Liver (tissue), 8 donors: ENCODE measurements at regions not wholly inside any gene's neighbourhood (a gene's known extent, or its start where the extent isn't known, plus 50 kb on each side); places are given as distances from the start of the nearest gene placed in this dataset.

Source experiments
- DNase-seq: peaks from one replicate; pipeline ENCODE4 v3.0.0-alpha.2; 2017; ENCODE audit warnings: low spot score
- H3K27ac ChIP-seq, 2 donors: one replicate each; pipeline ENCODE4 v1.7.0; 2013; ENCODE audit warnings: inconsistent platforms in 2 of 2, low read length in 2 of 2, control low read depth in 1 of 2, low read depth in 1 of 2, mild to moderate bottlenecking in 1 of 2
- H3K27me3 ChIP-seq, 4 donors: one replicate each; pipeline versions ENCODE4 v1.6.1 to v1.7.0; 2013; ENCODE audit warnings: low read length in 3 of 4, inconsistent platforms in 1 of 4, mild to moderate bottlenecking in 1 of 4, moderate library complexity in 1 of 4; ENCODE audit not compliant: control insufficient read depth in 4 of 4, insufficient read depth in 4 of 4
- H3K36me3 ChIP-seq, 4 donors: one replicate each; pipeline versions ENCODE4 v1.6.1 to v1.7.0; 2013; ENCODE audit warnings: low read length in 3 of 4, mild to moderate bottlenecking in 3 of 4, low read depth in 1 of 4, moderate library complexity in 1 of 4; ENCODE audit not compliant: control insufficient read depth in 4 of 4, insufficient read depth in 3 of 4
- H3K4me1 ChIP-seq, 4 donors: one replicate each; pipeline versions ENCODE4 v1.6.1 to v1.7.0; 2013; ENCODE audit warnings: low read length in 3 of 4, mild to moderate bottlenecking in 3 of 4, moderate library complexity in 1 of 4; ENCODE audit not compliant: control insufficient read depth in 4 of 4, insufficient read depth in 4 of 4
- H3K4me3 ChIP-seq, 3 donors: one replicate each; pipeline versions ENCODE4 v1.6.1 to v1.7.0; 2013; ENCODE audit warnings: low read length in 3 of 3, control low read depth in 1 of 3, low read depth in 1 of 3, mild to moderate bottlenecking in 1 of 3
- H3K9ac ChIP-seq, 2 donors: one replicate each; pipeline ENCODE4 v1.7.0; 2013; ENCODE audit warnings: low read length in 2 of 2, mild to moderate bottlenecking in 2 of 2, moderate library complexity in 2 of 2, control low read depth in 1 of 2, low read depth in 1 of 2
- H3K9me3 ChIP-seq, 4 donors: one replicate each; pipeline versions ENCODE4 v1.6.1 to v1.7.0; 2013; ENCODE audit warnings: low read length in 3 of 4; ENCODE audit not compliant: control insufficient read depth in 4 of 4
- ATF3 ChIP-seq: IDR thresholded peaks from 2 replicates; pipeline ENCODE4 v1.6.1; 2016; ENCODE audit warnings: antibody characterized with exemption
- EGR1 ChIP-seq, 2 donors: IDR thresholded peaks; 2 replicates each; pipeline ENCODE4 v1.6.1; 2016 to 2018; ENCODE audit warnings: antibody characterized with exemption in 2 of 2, low read depth in 2 of 2
- FOXA1 ChIP-seq: IDR thresholded peaks from 2 replicates; pipeline ENCODE4 v1.6.1; 2016; ENCODE audit warnings: antibody characterized with exemption
- FOXA2 ChIP-seq: IDR thresholded peaks from 2 replicates; pipeline ENCODE4 v1.6.1; 2016; ENCODE audit warnings: antibody characterized with exemption
- GABPA ChIP-seq, 2 donors: IDR thresholded peaks in 1 of 2; conservative IDR thresholded peaks in 1 of 2; 2 replicates each; pipeline ENCODE4 v1.6.1; 2016; ENCODE audit warnings: antibody characterized with exemption in 2 of 2, mild to moderate bottlenecking in 1 of 2, moderate library complexity in 1 of 2
- HNF4A ChIP-seq, 2 donors: conservative IDR thresholded peaks; 2 replicates each; pipeline ENCODE4 v1.6.1; 2016; ENCODE audit warnings: antibody characterized with exemption in 2 of 2, mild to moderate bottlenecking in 2 of 2
- HNF4G ChIP-seq: IDR thresholded peaks from 2 replicates; pipeline ENCODE4 v1.6.1; 2016; ENCODE audit warnings: antibody characterized with exemption
- JUND ChIP-seq, 2 donors: IDR thresholded peaks; 2 replicates each; pipeline ENCODE4 v1.6.1; 2016; ENCODE audit warnings: antibody characterized with exemption in 2 of 2
- MAX ChIP-seq: IDR thresholded peaks from 2 replicates; pipeline ENCODE4 v1.6.1; 2016; ENCODE audit warnings: antibody characterized with exemption
- NR2F2 ChIP-seq: IDR thresholded peaks from 2 replicates; pipeline ENCODE4 v1.6.1; 2016; ENCODE audit warnings: antibody characterized with exemption
- RAD21 ChIP-seq, 2 donors: IDR thresholded peaks; 2 replicates each; pipeline ENCODE4 v1.6.1; 2016; ENCODE audit warnings: antibody characterized with exemption in 2 of 2, mild to moderate bottlenecking in 2 of 2
- REST ChIP-seq: IDR thresholded peaks from 2 replicates; pipeline ENCODE4 v1.6.1; 2016; ENCODE audit warnings: antibody characterized with exemption, mild to moderate bottlenecking
- RXRA ChIP-seq, 2 donors: IDR thresholded peaks; 2 replicates each; pipeline ENCODE4 v1.6.1; 2017 to 2018; ENCODE audit warnings: antibody characterized with exemption in 2 of 2, mild to moderate bottlenecking in 1 of 2
- SP1 ChIP-seq: IDR thresholded peaks from 2 replicates; pipeline ENCODE4 v1.6.1; 2018; ENCODE audit warnings: antibody characterized with exemption, mild to moderate bottlenecking
- TAF1 ChIP-seq: conservative IDR thresholded peaks from 2 replicates; pipeline ENCODE4 v1.6.1; 2016; ENCODE audit warnings: antibody characterized with exemption, mild to moderate bottlenecking
- YY1 ChIP-seq: IDR thresholded peaks from 2 replicates; pipeline ENCODE4 v1.6.1; 2016; ENCODE audit warnings: antibody characterized with exemption, mild to moderate bottlenecking
- ZBTB33 ChIP-seq: IDR thresholded peaks from 2 replicates; pipeline ENCODE4 v1.6.1; 2016; ENCODE audit warnings: antibody characterized with exemption
- WGBS: extraction: QIAGEN DNeasy Blood & Tissue Kit; methylation state at CpG from one replicate; pipeline ENCODE4 v1.1.7; 2013; 5-methylcytosine and 5-hydroxymethylcytosine counted together
- TF ChIP-seq, protein P1 (sequence below): fragments of 150-350 bp; IDR thresholded peaks from 2 replicates; pipeline ENCODE4 v1.5.1; 2017; ENCODE audit warnings: improper control_type of control experiment, low read depth, low read length; ENCODE audit not compliant: missing input control
- donor health status: healthy.
- donor health status: healthy.
- donor health status: healthy.
- donor health status: healthy.
- donor health status: healthy.

DNA sequence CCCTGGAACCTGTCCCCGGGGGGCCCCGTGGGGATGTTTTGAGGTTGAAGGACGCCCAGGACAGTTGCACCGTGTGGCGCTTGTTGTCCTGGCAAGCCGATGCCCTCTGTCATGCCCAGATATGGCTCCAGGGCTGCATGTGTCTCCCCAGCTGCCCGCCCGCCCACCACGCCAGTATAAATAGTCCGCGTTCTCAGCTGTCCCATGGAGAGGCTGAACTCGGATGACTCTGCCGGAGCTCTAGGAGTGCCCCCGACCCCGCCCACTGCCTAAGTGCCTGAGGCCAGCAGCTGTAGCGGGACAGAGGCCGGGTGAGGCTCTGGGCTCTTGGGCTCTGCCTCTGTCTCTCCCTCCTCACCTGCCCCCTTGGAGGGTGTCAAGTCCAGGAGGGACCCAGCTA is 83.0 kb upstream of the GATA5 start:
- no peak for DNase-seq
- no peak for TF ChIP-seq EGR1 (IDR thresholded peaks at IDR 0.05; ENCODE audit: low read depth in 2 of 2)
- no peak for TF ChIP-seq TAF1
- TF ChIP-seq RXRA (IDR thresholded peaks at IDR 0.05) = no peak
- TF ChIP-seq, protein P1, sequence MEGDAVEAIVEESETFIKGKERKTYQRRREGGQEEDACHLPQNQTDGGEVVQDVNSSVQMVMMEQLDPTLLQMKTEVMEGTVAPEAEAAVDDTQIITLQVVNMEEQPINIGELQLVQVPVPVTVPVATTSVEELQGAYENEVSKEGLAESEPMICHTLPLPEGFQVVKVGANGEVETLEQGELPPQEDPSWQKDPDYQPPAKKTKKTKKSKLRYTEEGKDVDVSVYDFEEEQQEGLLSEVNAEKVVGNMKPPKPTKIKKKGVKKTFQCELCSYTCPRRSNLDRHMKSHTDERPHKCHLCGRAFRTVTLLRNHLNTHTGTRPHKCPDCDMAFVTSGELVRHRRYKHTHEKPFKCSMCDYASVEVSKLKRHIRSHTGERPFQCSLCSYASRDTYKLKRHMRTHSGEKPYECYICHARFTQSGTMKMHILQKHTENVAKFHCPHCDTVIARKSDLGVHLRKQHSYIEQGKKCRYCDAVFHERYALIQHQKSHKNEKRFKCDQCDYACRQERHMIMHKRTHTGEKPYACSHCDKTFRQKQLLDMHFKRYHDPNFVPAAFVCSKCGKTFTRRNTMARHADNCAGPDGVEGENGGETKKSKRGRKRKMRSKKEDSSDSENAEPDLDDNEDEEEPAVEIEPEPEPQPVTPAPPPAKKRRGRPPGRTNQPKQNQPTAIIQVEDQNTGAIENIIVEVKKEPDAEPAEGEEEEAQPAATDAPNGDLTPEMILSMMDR = no peak
- no peak for TF ChIP-seq NR2F2
- no peak for TF ChIP-seq GABPA (IDR thresholded peaks at IDR 0.05 in 1 of 2, conservative IDR thresholded peaks at IDR 0.05 in 1 of 2)
- TF ChIP-seq YY1 = no peak
- no peak for TF ChIP-seq REST
- TF ChIP-seq JUND (IDR thresholded peaks at IDR 0.05) = no peak
- no peak for TF ChIP-seq FOXA2
- TF ChIP-seq MAX = no peak
- no peak for TF ChIP-seq HNF4G
- TF ChIP-seq ATF3 = no peak
- TF ChIP-seq FOXA1 = no peak
- no peak for TF ChIP-seq HNF4A (conservative IDR thresholded peaks at IDR 0.05)
- no peak for TF ChIP-seq RAD21 (IDR thresholded peaks at IDR 0.05)
- no peak for TF ChIP-seq ZBTB33
- no peak for TF ChIP-seq SP1
- Histone ChIP-seq H3K4me3 (no peak overlapping the region), H3K9ac (no peak overlapping the region), H3K9me3 (no peaks in the 10 kb centered on the region), H3K4me1 (peaks cover 0 to 8% (median 2%) of the 10 kb centered on the region in 4 donors), H3K36me3 (no peaks in the 10 kb centered on the region), H3K27me3 (peaks cover 0 to 4% (median 3%) of the 10 kb centered on the region in 4 donors), H3K27ac (no peak overlapping the region)
- WGBS = 78% methylated on average over 17 of the region's 17 CpGs
